ENCODE measurements at regions not wholly inside any gene's neighbourhood (a gene's known extent, or its start where the extent isn't known, plus 50 kb on each side); places are given as distances from the start of the nearest gene placed in this dataset.

DNA sequence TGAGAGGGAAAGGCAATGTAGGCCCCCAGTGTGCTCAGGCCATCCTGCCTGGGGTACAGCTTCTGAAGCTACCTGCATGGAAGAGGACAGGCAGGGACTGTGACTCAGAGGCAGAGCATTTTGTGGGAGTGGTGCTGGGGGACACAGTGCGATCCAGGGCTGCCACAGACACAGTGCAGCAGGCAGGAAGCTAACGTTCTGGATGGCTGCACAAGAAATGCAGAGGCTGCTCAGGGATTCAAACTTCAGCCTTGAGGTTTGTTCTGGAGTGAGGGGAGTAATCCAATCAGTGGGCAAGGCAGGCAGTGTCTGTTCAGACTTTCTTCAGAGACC, 648.0 kb upstream of the IGFBP3 start:
- H3K4me1 Mint-ChIP-seq (ENCODE audit: low read depth, unreplicated experiment): peaks cover 94% of the 10 kb centered on the region
- peaks cover 32% of the 10 kb centered on the region for H3K36me3 Mint-ChIP-seq (ENCODE audit: insufficient read depth, unreplicated experiment)
- CTCF ChIA-PET: interaction anchor here (0.6 to 2.5 kb wide), 12 partner anchors 12 to 1315 kb away, joined by 3 to 14 read pairs (median 4); no protein-coding TSS in a partner anchor
- TF ChIP-seq, protein P1, sequence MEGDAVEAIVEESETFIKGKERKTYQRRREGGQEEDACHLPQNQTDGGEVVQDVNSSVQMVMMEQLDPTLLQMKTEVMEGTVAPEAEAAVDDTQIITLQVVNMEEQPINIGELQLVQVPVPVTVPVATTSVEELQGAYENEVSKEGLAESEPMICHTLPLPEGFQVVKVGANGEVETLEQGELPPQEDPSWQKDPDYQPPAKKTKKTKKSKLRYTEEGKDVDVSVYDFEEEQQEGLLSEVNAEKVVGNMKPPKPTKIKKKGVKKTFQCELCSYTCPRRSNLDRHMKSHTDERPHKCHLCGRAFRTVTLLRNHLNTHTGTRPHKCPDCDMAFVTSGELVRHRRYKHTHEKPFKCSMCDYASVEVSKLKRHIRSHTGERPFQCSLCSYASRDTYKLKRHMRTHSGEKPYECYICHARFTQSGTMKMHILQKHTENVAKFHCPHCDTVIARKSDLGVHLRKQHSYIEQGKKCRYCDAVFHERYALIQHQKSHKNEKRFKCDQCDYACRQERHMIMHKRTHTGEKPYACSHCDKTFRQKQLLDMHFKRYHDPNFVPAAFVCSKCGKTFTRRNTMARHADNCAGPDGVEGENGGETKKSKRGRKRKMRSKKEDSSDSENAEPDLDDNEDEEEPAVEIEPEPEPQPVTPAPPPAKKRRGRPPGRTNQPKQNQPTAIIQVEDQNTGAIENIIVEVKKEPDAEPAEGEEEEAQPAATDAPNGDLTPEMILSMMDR (IDR thresholded peaks at IDR 0.05; ENCODE audit: unreplicated experiment): no peak
- intact Hi-C loops (cut with micrococcal nuclease; ENCODE audit: unreplicated experiment): loop anchor here (1.0 to 10.0 kb wide), 9 partner anchors 82 to 646 kb away; no protein-coding TSS in a partner anchor
- H3K9me3 Mint-ChIP-seq (ENCODE audit: low read depth, unreplicated experiment): peaks cover 3% of the 10 kb centered on the region
- BruUV-seq (replicated peaks): no TSS peak
- DNase-seq: peak; percentile 86
- peak overlapping the region; percentile 75 for H3K27ac Mint-ChIP-seq (ENCODE audit: unreplicated experiment)
- peak overlapping the region; percentile 56 for H3K4me3 Mint-ChIP-seq (ENCODE audit: low read depth, unreplicated experiment)
- no peaks in the 10 kb centered on the region for H3K27me3 Mint-ChIP-seq (ENCODE audit: unreplicated experiment)

DNA sequence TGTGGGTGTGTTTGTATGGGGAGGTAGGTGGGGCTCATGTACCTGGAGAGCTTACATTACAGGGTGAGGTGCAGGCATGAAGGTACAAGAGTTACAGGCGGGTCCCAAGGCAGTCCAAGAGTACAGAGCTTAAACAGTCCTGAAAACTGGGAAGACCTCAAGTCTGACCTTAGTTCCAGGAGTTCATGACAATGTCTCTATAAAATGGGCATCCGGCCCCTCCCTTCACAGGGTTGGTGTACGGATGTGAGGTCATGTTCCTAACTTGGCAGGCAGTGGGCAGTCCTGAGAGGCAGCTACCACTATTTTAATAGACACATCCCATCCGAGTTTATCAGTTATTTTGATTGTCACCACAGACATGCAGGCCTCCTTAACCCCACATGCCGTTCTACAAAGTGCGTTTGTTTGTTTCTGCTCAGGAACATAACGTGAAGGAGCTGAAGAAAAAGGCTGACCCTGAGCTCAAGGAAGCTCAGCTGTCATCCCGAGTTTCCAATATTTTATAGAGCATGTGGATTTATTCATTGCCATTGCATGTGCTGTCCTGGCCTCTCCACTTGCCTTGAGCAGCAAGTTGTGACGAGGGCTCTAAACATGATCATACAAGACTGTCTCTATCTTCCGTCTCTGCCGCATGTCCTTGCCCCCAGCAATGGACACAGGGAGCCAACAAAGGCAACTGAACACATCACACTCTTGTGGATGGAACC, 647.5 kb upstream of the IGFBP3 start:
- CTCF ChIA-PET: interaction anchor here (0.6 to 2.5 kb wide), 12 partner anchors 10 to 1315 kb away, joined by 3 to 14 read pairs (median 4); no protein-coding TSS in a partner anchor
- no TSS peak for BruUV-seq (replicated peaks)
- H3K4me1 Mint-ChIP-seq (ENCODE audit: low read depth, unreplicated experiment): peaks cover 89% of the 10 kb centered on the region

DNA sequence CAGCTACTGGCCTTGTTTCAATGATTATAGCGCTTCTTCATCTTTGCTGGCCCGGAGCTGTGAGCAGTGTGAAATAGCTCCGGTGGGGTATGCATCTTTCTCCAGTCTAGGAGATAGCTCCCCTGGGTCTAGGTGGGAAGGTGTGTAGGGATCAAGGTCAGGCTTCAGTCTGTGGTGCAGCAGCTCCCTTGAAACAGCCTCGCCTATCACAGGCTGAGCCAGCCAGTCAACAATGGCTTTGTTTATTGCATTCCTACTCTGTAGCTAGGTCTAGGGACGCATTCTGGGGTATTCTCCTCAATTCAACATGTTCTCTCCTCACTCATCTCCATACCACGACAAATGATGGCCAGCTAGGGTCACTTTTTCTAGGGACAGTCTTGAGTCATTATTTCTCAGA, 646.8 kb upstream of the IGFBP3 start:
- peaks cover 82% of the 10 kb centered on the region for H3K4me1 Mint-ChIP-seq (ENCODE audit: low read depth, unreplicated experiment)
- CTCF ChIA-PET: interaction anchor here (0.6 to 2.5 kb wide), 7 partner anchors 9 to 93 kb away, joined by 3 to 14 read pairs (median 5); no protein-coding TSS in a partner anchor
- H3K27me3 Mint-ChIP-seq (ENCODE audit: unreplicated experiment): no peaks in the 10 kb centered on the region
- intact Hi-C loops (cut with micrococcal nuclease; ENCODE audit: unreplicated experiment): loop anchor here (2.0 to 10.0 kb wide), 7 partner anchors 81 to 645 kb away; no protein-coding TSS in a partner anchor
- no peak for DNase-seq
- peak overlapping the region; percentile 56 for H3K4me3 Mint-ChIP-seq (ENCODE audit: low read depth, unreplicated experiment)
- no TSS peak for BruUV-seq (replicated peaks)
- peak overlapping the region; percentile 75 for H3K27ac Mint-ChIP-seq (ENCODE audit: unreplicated experiment)
- peaks cover 38% of the 10 kb centered on the region for H3K36me3 Mint-ChIP-seq (ENCODE audit: insufficient read depth, unreplicated experiment)
- H3K9me3 Mint-ChIP-seq (ENCODE audit: low read depth, unreplicated experiment): peaks cover 3% of the 10 kb centered on the region
- TF ChIP-seq, protein P1 (IDR thresholded peaks at IDR 0.05; ENCODE audit: unreplicated experiment): no peak

More for the DNA sequence above, 647.5 kb upstream of the IGFBP3 start:
- TF ChIP-seq, protein P1 (IDR thresholded peaks at IDR 0.05; ENCODE audit: unreplicated experiment): no peak
- peaks cover 35% of the 10 kb centered on the region for H3K36me3 Mint-ChIP-seq (ENCODE audit: insufficient read depth, unreplicated experiment)
- H3K27me3 Mint-ChIP-seq (ENCODE audit: unreplicated experiment): no peaks in the 10 kb centered on the region
- peak overlapping the region; percentile 56 for H3K4me3 Mint-ChIP-seq (ENCODE audit: low read depth, unreplicated experiment)
- H3K9me3 Mint-ChIP-seq (ENCODE audit: low read depth, unreplicated experiment): peaks cover 3% of the 10 kb centered on the region
- DNase-seq: peak; percentile 69
- H3K27ac Mint-ChIP-seq (ENCODE audit: unreplicated experiment): peak overlapping the region; percentile 75
- intact Hi-C loops (cut with micrococcal nuclease; ENCODE audit: unreplicated experiment): loop anchor here (1.0 to 10.0 kb wide), 9 partner anchors 81 to 646 kb away; no protein-coding TSS in a partner anchor

DNA sequence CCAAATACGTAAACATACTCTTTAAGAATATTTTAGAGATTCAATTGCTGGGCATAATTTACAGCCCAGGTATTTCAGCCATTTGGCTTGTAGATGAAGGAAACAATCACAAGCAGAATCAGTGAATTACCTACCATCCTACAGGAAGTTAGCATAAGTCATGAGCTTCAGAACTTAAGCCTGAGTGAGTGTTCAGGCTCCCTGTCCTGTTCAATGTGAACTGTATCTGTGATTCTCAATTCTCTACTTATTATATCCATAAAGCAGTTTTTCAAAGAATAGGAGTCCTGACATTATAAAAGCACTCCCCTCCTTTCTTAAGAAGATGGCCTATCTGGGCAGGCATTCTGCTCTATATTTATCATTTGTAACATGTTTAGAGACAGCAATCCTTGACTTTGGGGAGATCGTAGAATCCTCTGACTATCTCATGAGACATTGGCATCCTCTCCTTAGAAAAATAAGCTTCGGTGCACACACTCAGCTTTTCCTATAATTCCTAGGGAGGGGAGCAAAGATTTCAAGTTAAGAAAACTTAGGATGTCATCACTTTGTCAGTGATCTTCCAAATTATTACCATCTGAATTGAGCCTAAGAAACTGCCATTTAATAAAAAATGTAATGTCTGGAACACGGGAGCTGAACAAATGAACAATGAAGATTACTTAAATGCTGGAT, 645.2 kb upstream of the IGFBP3 start:
- H3K4me1 Mint-ChIP-seq (ENCODE audit: low read depth, unreplicated experiment): peaks cover 73% of the 10 kb centered on the region

More for the DNA sequence above, 645.2 kb upstream of the IGFBP3 start:
- TF ChIP-seq, protein P1 (IDR thresholded peaks at IDR 0.05; ENCODE audit: unreplicated experiment): no peak
- TSS peak; percentile 34 for BruUV-seq (replicated peaks)
- CTCF ChIA-PET: interaction anchor here (1.2 to 1.7 kb wide), 5 partner anchors 9 to 220 kb away, joined by 3 to 4 read pairs (median 4); no protein-coding TSS in a partner anchor
- Mint-ChIP-seq H3K4me3 (ENCODE audit: low read depth, unreplicated experiment) (peak overlapping the region; percentile 5), H3K27me3 (ENCODE audit: unreplicated experiment) (no peaks in the 10 kb centered on the region), H3K36me3 (ENCODE audit: insufficient read depth, unreplicated experiment) (peaks cover 38% of the 10 kb centered on the region), H3K9me3 (ENCODE audit: low read depth, unreplicated experiment) (peaks cover 2% of the 10 kb centered on the region), H3K27ac (ENCODE audit: unreplicated experiment) (peak overlapping the region; percentile 75)
- no peak for DNase-seq
- intact Hi-C loops (cut with micrococcal nuclease; ENCODE audit: unreplicated experiment): loop anchor here (5.0 to 10.0 kb wide), 6 partner anchors 79 to 521 kb away; no protein-coding TSS in a partner anchor

All from Calu3 (cell line).